ENCODE measurements at regions not wholly inside any gene's neighbourhood (a gene's known extent, or its start where the extent isn't known, plus 50 kb on each side); places are given as distances from the start of the nearest gene placed in this dataset.

GRCh38 chr7:42561797-42562196 is 324.8 kb upstream of the GLI3 start:
- intact Hi-C loops (cut with micrococcal nuclease), result no loop called here
- Histone ChIP-seq H3K9me3 (replicated peaks; ENCODE audit: control insufficient read depth, insufficient read depth, low read length) (no peaks in the 10 kb centered on the region), H3K27me3 (ENCODE audit: control insufficient read depth in 2 of 2, insufficient read depth in 2 of 2, low read length in 2 of 2) (no peaks in the 10 kb centered on the region), H3K4me2 (ENCODE audit: insufficient read depth, low read length) (no peak overlapping the region), H3K9me1 (replicated peaks; ENCODE audit: control insufficient read depth, extremely low read depth, insufficient read depth, low read length) (no peaks in the 10 kb centered on the region), H3K27ac (ENCODE audit: insufficient read depth, low read depth, low read length) (no peak overlapping the region), H3K79me2 (ENCODE audit: control insufficient read depth, insufficient read depth, low read length) (no peaks in the 10 kb centered on the region), H3K4me3 (replicated peaks in 1 of 3; ENCODE audit: insufficient read depth in 1 of 3, low read depth in 1 of 3, low read length in 3 of 3) (no peak overlapping the region), H4K20me1 (replicated peaks; ENCODE audit: control insufficient read depth, extremely low read depth, insufficient read depth, low read length) (no peaks in the 10 kb centered on the region), H3K4me1 (ENCODE audit: control insufficient read depth, extremely low read depth, insufficient read depth, low read length) (peaks cover 1% of the 10 kb centered on the region), H3K9ac (replicated peaks; ENCODE audit: extremely low read depth, insufficient read depth, low read length) (no peak overlapping the region), H3K36me3 (ENCODE audit: control insufficient read depth in 2 of 2, extremely low read depth in 1 of 2, insufficient read depth in 2 of 2, low read length in 2 of 2) (no peaks in the 10 kb centered on the region), H2AFZ (ENCODE audit: low read depth, low read length) (no peak overlapping the region)
- no peak for FAIRE-seq
- dilution Hi-C loops (cut with MboI; ENCODE audit: extremely low pct_ligation_motif_present, low sequenced_read_pairs), result no loop called here
- DNase-seq (ENCODE audit: low read depth, low spot score), result no peak
- POLR2A ChIA-PET, result no interaction called here
- CTCF ChIA-PET, result no interaction called here
- no peak for TF ChIP-seq EZH2 (IDR thresholded peaks at IDR 0.05; ENCODE audit: borderline replicate concordance, low read depth, low read length, severe bottlenecking)
- TF ChIP-seq MAX (IDR thresholded peaks at IDR 0.05; ENCODE audit: insufficient read depth, insufficient read length), result no peak
- TF ChIP-seq FOS (IDR thresholded peaks at IDR 0.05; ENCODE audit: borderline replicate concordance, insufficient read depth, low read length), result no peak
- no peak for TF ChIP-seq POLR2A (IDR thresholded peaks at IDR 0.05; ENCODE audit: low read depth, low read length)
- TF ChIP-seq CTCF (IDR thresholded peaks at IDR 0.05; ENCODE audit: extremely low read depth in 1 of 2, insufficient read depth in 1 of 2, low read depth in 1 of 2, low read length in 2 of 2), result no peak
- TF ChIP-seq GATA2 (IDR thresholded peaks at IDR 0.05; ENCODE audit: insufficient read depth, insufficient read length, low read depth, low read length), result no peak
- no peak for TF ChIP-seq JUN (IDR thresholded peaks at IDR 0.05; ENCODE audit: borderline replicate concordance, insufficient read depth, insufficient read length, low read depth)
- TF ChIP-seq POLR2AphosphoS5 (IDR thresholded peaks at IDR 0.05; ENCODE audit: insufficient read depth, low read depth, low read length), result no peak
- TF ChIP-seq MYC (IDR thresholded peaks at IDR 0.05; ENCODE audit: low read depth, low read length), result no peak
- no TSS peak for BruUV-seq (replicated peaks)
